Endothelial cell of umbilical vein (primary cell): ENCODE measurements at regions not wholly inside any gene's neighbourhood (a gene's known extent, or its start where the extent isn't known, plus 50 kb on each side); places are given as distances from the start of the nearest gene placed in this dataset.

ENCODE experiments used
- BruUV-seq: library from RNA; stranded (reverse); fragments of 400-500 nt; replicated peaks from 2 replicates; lab custom pipeline; 2021; lab: Mats Ljungman, UMichigan
- CTCF ChIA-PET: fragments of 300-600, 350-600 bp; sonication (Branson Sonifier 250); formaldehyde crosslinking; loops from one replicate; lab custom pipeline; 2021; ENCODE audit warnings: antibody characterized with exemption, inconsistent platforms; lab: Charles Lee
- POLR2A ChIA-PET: fragments of 300-600, 350-600 bp; sonication (Branson Sonifier 250); formaldehyde crosslinking; loops from one replicate; lab custom pipeline; 2021; ENCODE audit warnings: antibody characterized with exemption, inconsistent platforms; lab: Charles Lee
- DNase-seq: peaks from one replicate; pipeline ENCODE4 v3.0.0-alpha.2; 2011; ENCODE audit warnings: low read depth, low spot score
- FAIRE-seq: peaks from 2 replicates; lab custom pipeline; 2011; peaks lifted over from hg19 to GRCh38; lab: Jason Lieb, UNC
- H2AFZ ChIP-seq: 2 replicates; pipeline ENCODE4 v1.6.0; 2012; ENCODE audit warnings: low read depth, low read length, control low read depth, inconsistent platforms
- H3K27ac ChIP-seq: 2 replicates; pipeline ENCODE4 v1.5.1; 2011; ENCODE audit warnings: low read depth, mild to moderate bottlenecking, control low read depth, low read length, moderate library complexity; ENCODE audit not compliant: insufficient read depth
- H3K27me3 ChIP-seq, 2 experiments: 2 replicates each; pipeline versions ENCODE4 v1.6.0 to v1.6.1; 2011; ENCODE audit warnings: low read length in 2 of 2, mixed read lengths in 1 of 2; ENCODE audit not compliant: control insufficient read depth in 2 of 2, insufficient read depth in 2 of 2
- H3K36me3 ChIP-seq, 2 experiments: 2 replicates in 1 of 2; 3 replicates in 1 of 2; pipeline ENCODE4 v1.5.1; 2011; ENCODE audit warnings: low read length in 2 of 2, mild to moderate bottlenecking in 1 of 2, moderate library complexity in 1 of 2; ENCODE audit not compliant: control insufficient read depth in 2 of 2, insufficient read depth in 2 of 2; ENCODE audit errors: extremely low read depth in 1 of 2
- H3K4me1 ChIP-seq: 3 replicates; pipeline ENCODE4 v1.5.1; 2011; ENCODE audit warnings: mild to moderate bottlenecking, low read length; ENCODE audit not compliant: control insufficient read depth, insufficient read depth; ENCODE audit errors: extremely low read depth
- H3K4me2 ChIP-seq: 2 replicates; pipeline ENCODE4 v1.6.1; 2011; ENCODE audit warnings: low read length, control low read depth, mixed read lengths; ENCODE audit not compliant: insufficient read depth
- H3K4me3 ChIP-seq, 3 experiments: fragments of 200-600 bp in 1 of 3; sonication (generic), shearing (Covaris generic) in 1 of 3; replicated peaks in 1 of 3; 2 replicates each; pipeline ENCODE4 v1.5.1; 2011 to 2016; ENCODE audit warnings: control low read depth in 3 of 3, low read length in 3 of 3, mild to moderate bottlenecking in 2 of 3, inconsistent platforms in 1 of 3, low read depth in 1 of 3, moderate library complexity in 1 of 3; ENCODE audit not compliant: insufficient read depth in 1 of 3
- H3K79me2 ChIP-seq: 2 replicates; pipeline ENCODE4 v1.6.0; 2012; ENCODE audit warnings: low read length, inconsistent platforms; ENCODE audit not compliant: control insufficient read depth, insufficient read depth
- H3K9ac ChIP-seq: replicated peaks from 2 replicates; pipeline ENCODE3; 2011; ENCODE audit warnings: low read length, control low read depth; ENCODE audit not compliant: insufficient read depth; ENCODE audit errors: extremely low read depth
- H3K9me1 ChIP-seq: replicated peaks from 3 replicates; pipeline ENCODE4 v1.6.0; 2011; ENCODE audit warnings: mild to moderate bottlenecking, low read length; ENCODE audit not compliant: control insufficient read depth, insufficient read depth; ENCODE audit errors: extremely low read depth
- H3K9me3 ChIP-seq: replicated peaks from 2 replicates; pipeline ENCODE4 v1.5.1; 2012; ENCODE audit warnings: low read length, inconsistent platforms; ENCODE audit not compliant: control insufficient read depth, insufficient read depth
- H4K20me1 ChIP-seq: replicated peaks from 2 replicates; pipeline ENCODE3; 2011; ENCODE audit warnings: mild to moderate bottlenecking, low read length; ENCODE audit not compliant: control insufficient read depth, insufficient read depth; ENCODE audit errors: extremely low read depth
- EZH2 ChIP-seq: IDR thresholded peaks from 2 replicates; pipeline ENCODE4 v1.6.1; 2012; ENCODE audit warnings: borderline replicate concordance, low read depth, mild to moderate bottlenecking, moderate library complexity, low read length, inconsistent platforms; ENCODE audit not compliant: severe bottlenecking
- FOS ChIP-seq: IDR thresholded peaks from 2 replicates; pipeline ENCODE4 v1.6.1; 2011; ENCODE audit warnings: mild to moderate bottlenecking, low read length, moderate library complexity, borderline replicate concordance; ENCODE audit not compliant: insufficient read depth
- GATA2 ChIP-seq: IDR thresholded peaks from 2 replicates; pipeline ENCODE4 v1.7.0; 2011; ENCODE audit warnings: low read depth, mild to moderate bottlenecking, moderate library complexity, mixed read lengths, low read length; ENCODE audit not compliant: insufficient read length, insufficient read depth
- JUN ChIP-seq: IDR thresholded peaks from 2 replicates; pipeline ENCODE4 v1.6.1; 2011; ENCODE audit warnings: borderline replicate concordance, low read depth; ENCODE audit not compliant: insufficient read length, insufficient read depth
- MYC ChIP-seq: IDR thresholded peaks from one replicate; pipeline ENCODE4 v1.6.1; 2011; ENCODE audit warnings: mild to moderate bottlenecking, low read depth, low read length
- POLR2A ChIP-seq: IDR thresholded peaks from 2 replicates; pipeline ENCODE4 v1.6.1; 2012; ENCODE audit warnings: low read depth, mild to moderate bottlenecking, control low read depth, low read length
- POLR2AphosphoS5 ChIP-seq: IDR thresholded peaks from 2 replicates; pipeline ENCODE4 v1.6.1; 2012; ENCODE audit warnings: low read depth, mild to moderate bottlenecking, control low read depth, low read length, moderate library complexity; ENCODE audit not compliant: insufficient read depth
- dilution Hi-C: fragments of 300-500 bp; cut with MboI; formaldehyde crosslinking; loops from one replicate; pipeline ENCODE4 v1.15.0; 2019; ENCODE audit warnings: low sequenced_read_pairs; ENCODE audit not compliant: extremely low pct_ligation_motif_present
- intact Hi-C: fragments of 100-400 bp; cut with micrococcal nuclease; formaldehyde crosslinking; loops from one replicate; pipeline ENCODE4 v1.10.0; 2022
- TF ChIP-seq, protein P1 (sequence below): IDR thresholded peaks from 2 replicates; pipeline ENCODE4 v1.6.1; 2011; ENCODE audit not compliant: insufficient read depth, insufficient read length
- TF ChIP-seq, protein P2 (sequence below), 2 donors: IDR thresholded peaks; 1 replicate in 1 of 2; 2 replicates in 1 of 2; pipeline ENCODE4 v1.5.1; 2011; ENCODE audit warnings: low read length in 2 of 2, mild to moderate bottlenecking in 2 of 2, moderate library complexity in 2 of 2, control low read depth in 1 of 2, inconsistent platforms in 1 of 2, low read depth in 1 of 2; ENCODE audit not compliant: insufficient read depth in 1 of 2; ENCODE audit errors: extremely low read depth in 1 of 2

DNA sequence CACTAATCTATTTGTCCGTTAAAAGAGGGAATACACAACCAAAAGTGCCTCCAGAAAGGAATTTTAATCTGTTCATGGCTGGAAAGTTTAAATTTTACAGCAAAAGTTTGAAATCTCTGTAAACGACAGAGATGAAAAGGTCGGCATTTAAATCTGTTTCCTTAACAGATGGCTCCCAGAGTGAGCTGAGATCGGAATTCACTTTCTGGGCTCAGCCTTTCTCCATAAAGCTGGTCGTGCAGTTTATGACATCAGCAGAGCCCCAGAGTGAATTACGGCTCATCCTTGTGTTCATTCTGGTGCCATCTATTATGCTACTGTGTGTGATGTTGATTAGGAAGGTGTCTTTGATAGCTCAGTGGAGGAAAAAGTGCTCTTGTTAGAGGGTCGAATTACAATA, 117.6 kb upstream of the ZFP64 start:
- no peaks in the 10 kb centered on the region for H4K20me1 ChIP-seq
- DNase-seq (no peak), FAIRE-seq (no peak)
- no peak overlapping the region for H3K4me2 ChIP-seq
- H3K79me2 ChIP-seq, result no peaks in the 10 kb centered on the region
- no peak overlapping the region for H3K27ac ChIP-seq
- no peaks in the 10 kb centered on the region for H3K9me1 ChIP-seq
- H3K27me3 ChIP-seq, result no peaks in the 10 kb centered on the region
- POLR2A ChIA-PET, result no interaction called here
- dilution Hi-C loops, result no loop called here
- CTCF ChIA-PET, result interaction anchor here (1.0 to 5.7 kb wide), 3 partner anchors 907 to 1238 kb away, joined by 3 to 173 read pairs (median 3); no protein-coding TSS in a partner anchor
- no peak overlapping the region for H2AFZ ChIP-seq
- no peak overlapping the region for H3K4me3 ChIP-seq
- no peaks in the 10 kb centered on the region for H3K36me3 ChIP-seq
- no peaks in the 10 kb centered on the region for H3K4me1 ChIP-seq
- no peak for TF ChIP-seq MYC
- TF ChIP-seq EZH2, result no peak
- TF ChIP-seq, protein P1, sequence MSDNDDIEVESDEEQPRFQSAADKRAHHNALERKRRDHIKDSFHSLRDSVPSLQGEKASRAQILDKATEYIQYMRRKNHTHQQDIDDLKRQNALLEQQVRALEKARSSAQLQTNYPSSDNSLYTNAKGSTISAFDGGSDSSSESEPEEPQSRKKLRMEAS, result no peak
- no peak for TF ChIP-seq JUN
- no peak for TF ChIP-seq POLR2A
- TF ChIP-seq FOS, result no peak
- TF ChIP-seq GATA2, result no peak
- TF ChIP-seq, protein P2, sequence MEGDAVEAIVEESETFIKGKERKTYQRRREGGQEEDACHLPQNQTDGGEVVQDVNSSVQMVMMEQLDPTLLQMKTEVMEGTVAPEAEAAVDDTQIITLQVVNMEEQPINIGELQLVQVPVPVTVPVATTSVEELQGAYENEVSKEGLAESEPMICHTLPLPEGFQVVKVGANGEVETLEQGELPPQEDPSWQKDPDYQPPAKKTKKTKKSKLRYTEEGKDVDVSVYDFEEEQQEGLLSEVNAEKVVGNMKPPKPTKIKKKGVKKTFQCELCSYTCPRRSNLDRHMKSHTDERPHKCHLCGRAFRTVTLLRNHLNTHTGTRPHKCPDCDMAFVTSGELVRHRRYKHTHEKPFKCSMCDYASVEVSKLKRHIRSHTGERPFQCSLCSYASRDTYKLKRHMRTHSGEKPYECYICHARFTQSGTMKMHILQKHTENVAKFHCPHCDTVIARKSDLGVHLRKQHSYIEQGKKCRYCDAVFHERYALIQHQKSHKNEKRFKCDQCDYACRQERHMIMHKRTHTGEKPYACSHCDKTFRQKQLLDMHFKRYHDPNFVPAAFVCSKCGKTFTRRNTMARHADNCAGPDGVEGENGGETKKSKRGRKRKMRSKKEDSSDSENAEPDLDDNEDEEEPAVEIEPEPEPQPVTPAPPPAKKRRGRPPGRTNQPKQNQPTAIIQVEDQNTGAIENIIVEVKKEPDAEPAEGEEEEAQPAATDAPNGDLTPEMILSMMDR (IDR thresholded peaks at IDR 0.05; ENCODE audit: extremely low read depth in 1 of 2, insufficient read depth in 1 of 2, low read depth in 1 of 2, low read length in 2 of 2), result no peak
- no peak for TF ChIP-seq POLR2AphosphoS5
- no peaks in the 10 kb centered on the region for H3K9me3 ChIP-seq
- H3K9ac ChIP-seq, result no peak overlapping the region
- no TSS peak for BruUV-seq
- intact Hi-C loops, result no loop called here
